Stomach (tissue), 8 donors: ENCODE measurements at regions not wholly inside any gene's neighbourhood (a gene's known extent, or its start where the extent isn't known, plus 50 kb on each side); places are given as distances from the start of the nearest gene placed in this dataset.

ENCODE experiments used
- DNase-seq, 2 donors: peaks; one replicate each; pipeline versions ENCODE4 v3.0.0 to v3.0.0-alpha.2; 2013 to 2019
- H3K27ac ChIP-seq, 5 donors: fragments of 200-600 bp in 4 of 5; sonication (generic) in 4 of 5; one replicate each; pipeline ENCODE4 v1.5.1; 2013 to 2019; ENCODE audit warnings: mild to moderate bottlenecking in 1 of 5, moderate library complexity in 1 of 5
- H3K27me3 ChIP-seq, 3 donors: fragments of 200-600 bp; sonication (generic); one replicate each; pipeline ENCODE4 v1.5.1; 2017 to 2019; ENCODE audit warnings: mixed run types in 1 of 3
- H3K36me3 ChIP-seq, 4 donors: fragments of 200-600 bp; sonication (generic); 1 replicate in 3 of 4; 2 replicates in 1 of 4; pipeline ENCODE4 v1.5.1; 2016 to 2019
- H3K4me1 ChIP-seq, 4 donors: fragments of 200-600 bp; sonication (generic); one replicate each; pipeline ENCODE4 v1.5.1; 2016 to 2019
- H3K4me3 ChIP-seq, 4 donors: fragments of 200-600 bp; sonication (generic) in 3 of 4; one replicate each; pipeline ENCODE4 v1.5.1; 2016 to 2019; ENCODE audit warnings: mild to moderate bottlenecking in 1 of 4
- H3K9me3 ChIP-seq, 4 donors: fragments of 200-600 bp; sonication (generic); one replicate each; pipeline ENCODE4 v1.5.1; 2016 to 2019
- CTCF ChIP-seq, 7 experiments: fragments of 450-650 bp in 4 of 7; fragments of 200-600 bp in 3 of 7; sonication (generic) in 3 of 7; IDR thresholded peaks; one replicate each; pipeline ENCODE4 v1.5.1; 2016 to 2019; ENCODE audit warnings: antibody characterized with exemption in 7 of 7, control low read depth in 2 of 7, mild to moderate bottlenecking in 1 of 7
- EP300 ChIP-seq: sonication (generic); formaldehyde crosslinking; IDR thresholded peaks from one replicate; pipeline ENCODE4 v1.6.1; 2017; ENCODE audit warnings: antibody characterized with exemption
- POLR2A ChIP-seq, 4 donors: fragments of 450-650 bp; IDR thresholded peaks; one replicate each; pipeline ENCODE4 v1.6.1; 2016; ENCODE audit warnings: antibody characterized with exemption in 4 of 4, control low read depth in 2 of 4, mild to moderate bottlenecking in 1 of 4, moderate library complexity in 1 of 4
- POLR2AphosphoS5 ChIP-seq, 3 donors: sonication (generic); formaldehyde crosslinking; IDR thresholded peaks; one replicate each; pipeline ENCODE4 v1.6.1; 2016; ENCODE audit warnings: antibody characterized with exemption in 3 of 3
- WGBS, 5 donors: extraction: QIAGEN DNeasy Blood & Tissue Kit in 3 of 5; methylation state at CpG; one replicate each; pipeline versions ENCODE4 v1.1.5 to v1.1.7; 2013 to 2018; 5-methylcytosine and 5-hydroxymethylcytosine counted together
- intact Hi-C: fragments of 100-400 bp; cut with DNase I; formaldehyde crosslinking; loops from one replicate; pipeline ENCODE4 v1.15.1; 2023; ENCODE audit warnings: low total_unique reads
- donor health status: healthy with polysubstance abuse.
- donor health status: Bipolar disorder and iron deficiency.
- donor health status: healthy.

DNA sequence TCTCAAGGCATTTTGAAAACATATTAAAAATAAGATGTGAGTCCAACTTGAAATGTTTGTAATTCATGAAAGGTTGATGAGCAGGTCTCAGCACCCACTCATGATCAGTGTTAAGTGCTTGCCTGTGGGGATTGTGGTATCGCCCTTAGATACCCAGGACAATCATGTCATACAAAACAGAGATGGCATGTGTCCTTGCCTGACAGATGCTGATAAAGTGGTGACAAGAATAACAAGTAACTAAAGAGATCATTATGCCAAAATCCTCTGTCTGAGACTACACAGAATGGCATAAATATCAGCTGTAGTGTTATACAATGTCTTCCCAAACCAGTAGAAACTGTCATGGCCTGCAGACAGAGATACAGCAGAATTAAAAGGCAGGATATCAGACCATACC is 930.3 kb downstream of the SUCLG1 start:
- 88 to 95% (median 89%) methylated on average over 1 of the region's 1 CpG for WGBS, 5 donors
- TF ChIP-seq EP300 = no peak
- no peak for TF ChIP-seq CTCF (IDR thresholded peaks at IDR 0.05)
- TF ChIP-seq POLR2AphosphoS5 (IDR thresholded peaks at IDR 0.05) = no peak
- no peak for TF ChIP-seq POLR2A (IDR thresholded peaks at IDR 0.05)
- no peaks in the 10 kb centered on the region for H3K4me1 ChIP-seq
- H3K9me3 ChIP-seq = no peaks in the 10 kb centered on the region
- no peak for DNase-seq
- H3K27ac ChIP-seq = no peak overlapping the region
- intact Hi-C loops = no loop called here
- no peaks in the 10 kb centered on the region for H3K36me3 ChIP-seq
- H3K27me3 ChIP-seq = no peaks in the 10 kb centered on the region
- no peak overlapping the region for H3K4me3 ChIP-seq

DNA sequence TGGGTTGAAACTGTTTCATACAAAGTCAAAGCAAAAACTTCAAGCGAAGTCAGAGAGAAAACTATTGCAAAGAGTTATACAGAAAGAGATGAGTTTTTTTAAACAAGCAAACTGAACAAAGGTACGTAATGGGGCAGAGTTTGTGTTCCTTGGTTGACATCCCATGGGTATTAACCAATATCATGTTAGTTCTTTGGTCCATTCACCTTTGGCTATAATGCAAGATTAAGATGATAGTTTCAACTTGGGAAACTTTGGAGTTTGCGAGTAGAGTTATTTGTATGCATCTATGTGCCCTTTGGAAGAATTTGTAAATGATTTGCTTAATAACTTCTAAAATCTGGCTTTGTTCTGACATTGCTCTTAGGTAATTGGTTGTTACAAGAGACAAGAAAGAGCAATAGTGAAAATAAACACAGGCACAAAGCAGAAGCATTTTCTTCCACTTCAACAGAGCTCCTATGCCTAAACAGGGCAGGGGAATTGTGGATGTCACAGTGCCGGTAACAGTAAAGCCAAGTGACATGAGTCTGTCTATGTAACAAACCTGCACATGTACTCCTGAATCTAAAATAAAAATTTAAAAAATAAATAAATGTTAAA is 936.1 kb downstream of the SUCLG1 start:
- Histone ChIP-seq H3K9me3 (peaks cover 0 to 9% (median 5%) of the 10 kb centered on the region in 4 donors), H3K36me3 (no peaks in the 10 kb centered on the region), H3K4me3 (no peak overlapping the region), H3K27me3 (no peaks in the 10 kb centered on the region), H3K4me1 (no peaks in the 10 kb centered on the region), H3K27ac (no peak overlapping the region)
- intact Hi-C loops = no loop called here
- 88 to 96% (median 93%) methylated on average over 4 of the region's 4 CpGs for WGBS, 5 donors
- TF ChIP-seq POLR2AphosphoS5 (IDR thresholded peaks at IDR 0.05) (no peak), EP300 (no peak), POLR2A (IDR thresholded peaks at IDR 0.05) (no peak), CTCF (IDR thresholded peaks at IDR 0.05) (no peak)
- no peak for DNase-seq

DNA sequence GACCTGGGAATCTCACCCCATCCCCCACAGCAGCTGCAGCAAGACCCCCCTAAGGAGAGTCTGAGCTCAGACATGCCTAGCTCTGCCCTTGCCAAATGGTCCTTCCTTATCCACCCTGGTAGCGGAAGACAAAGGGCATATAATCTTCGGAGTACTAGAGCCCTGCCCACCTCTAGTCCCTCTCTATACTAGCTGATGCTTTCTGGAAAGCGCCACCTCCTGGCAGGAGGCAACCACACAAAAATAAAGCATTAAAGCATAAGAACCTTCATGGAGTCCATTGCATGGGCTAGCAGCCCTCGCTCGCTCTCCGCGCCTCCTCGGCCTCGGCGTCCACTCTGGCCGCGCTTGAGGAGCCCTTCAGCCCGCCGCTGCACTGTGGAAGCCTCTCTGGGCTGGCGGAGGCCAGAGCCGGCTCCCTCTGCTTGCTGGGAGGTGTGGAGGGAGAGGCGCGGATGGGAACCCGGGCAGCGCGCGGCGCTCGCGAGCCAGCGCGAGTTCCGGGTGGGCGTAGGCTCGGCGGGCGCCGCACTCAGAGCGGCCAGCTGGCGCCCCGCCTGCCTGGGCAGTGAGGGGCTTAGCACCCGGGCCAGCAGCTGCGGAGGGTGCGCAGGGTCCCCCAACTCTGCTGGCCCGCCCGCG is 941.2 kb downstream of the SUCLG1 start:
- Histone ChIP-seq H3K36me3 (no peaks in the 10 kb centered on the region), H3K4me1 (no peaks in the 10 kb centered on the region), H3K4me3 (no peak overlapping the region), H3K27me3 (no peaks in the 10 kb centered on the region), H3K9me3 (peaks cover 0 to 24% (median 16%) of the 10 kb centered on the region in 4 donors), H3K27ac (no peak overlapping the region)
- 96 to 98% (median 97%) methylated on average over 25 to 42 of the region's 42 CpGs for WGBS, 5 donors
- TF ChIP-seq EP300 = no peak
- TF ChIP-seq POLR2A (IDR thresholded peaks at IDR 0.05) = no peak
- TF ChIP-seq POLR2AphosphoS5 (IDR thresholded peaks at IDR 0.05) = no peak
- no peak for TF ChIP-seq CTCF (IDR thresholded peaks at IDR 0.05)
- intact Hi-C loops = no loop called here
- no peak for DNase-seq

DNA sequence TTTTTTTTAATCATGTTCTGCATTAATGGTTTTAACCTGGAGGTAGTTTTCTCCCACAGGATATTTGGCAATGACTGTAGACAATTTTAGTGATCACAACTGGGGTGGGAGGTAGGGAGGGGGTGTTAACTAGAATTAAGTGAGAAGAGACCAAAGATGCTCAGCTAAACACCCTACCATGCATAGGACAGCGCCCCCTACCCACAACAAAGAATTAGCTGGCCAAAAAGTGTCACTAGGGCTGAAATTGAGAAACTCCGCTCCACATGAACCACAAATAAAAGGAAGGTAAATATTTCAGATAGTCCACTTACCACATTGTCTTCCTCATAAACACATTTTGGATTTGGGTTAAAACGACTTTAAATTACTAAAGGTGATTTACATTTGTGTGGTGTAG is 942.6 kb downstream of the SUCLG1 start:
- Histone ChIP-seq H3K4me3 (no peak overlapping the region), H3K9me3 (peaks cover 0 to 24% (median 16%) of the 10 kb centered on the region in 4 donors), H3K27ac (no peak overlapping the region), H3K36me3 (no peaks in the 10 kb centered on the region), H3K4me1 (no peaks in the 10 kb centered on the region), H3K27me3 (no peaks in the 10 kb centered on the region)
- TF ChIP-seq CTCF (IDR thresholded peaks at IDR 0.05) (no peak), EP300 (no peak), POLR2A (IDR thresholded peaks at IDR 0.05) (no peak), POLR2AphosphoS5 (IDR thresholded peaks at IDR 0.05) (no peak)
- WGBS, 5 donors = 44 to 58% (median 54%) methylated on average over 3 of the region's 3 CpGs
- intact Hi-C loops = no loop called here
- no peak for DNase-seq
